ENCODE measurements at regions not wholly inside any gene's neighbourhood (a gene's known extent, or its start where the extent isn't known, plus 50 kb on each side); places are given as distances from the start of the nearest gene placed in this dataset.
A peak's percentile ranks its signal among the peaks of the same experiment; 100 is the strongest.

DNA sequence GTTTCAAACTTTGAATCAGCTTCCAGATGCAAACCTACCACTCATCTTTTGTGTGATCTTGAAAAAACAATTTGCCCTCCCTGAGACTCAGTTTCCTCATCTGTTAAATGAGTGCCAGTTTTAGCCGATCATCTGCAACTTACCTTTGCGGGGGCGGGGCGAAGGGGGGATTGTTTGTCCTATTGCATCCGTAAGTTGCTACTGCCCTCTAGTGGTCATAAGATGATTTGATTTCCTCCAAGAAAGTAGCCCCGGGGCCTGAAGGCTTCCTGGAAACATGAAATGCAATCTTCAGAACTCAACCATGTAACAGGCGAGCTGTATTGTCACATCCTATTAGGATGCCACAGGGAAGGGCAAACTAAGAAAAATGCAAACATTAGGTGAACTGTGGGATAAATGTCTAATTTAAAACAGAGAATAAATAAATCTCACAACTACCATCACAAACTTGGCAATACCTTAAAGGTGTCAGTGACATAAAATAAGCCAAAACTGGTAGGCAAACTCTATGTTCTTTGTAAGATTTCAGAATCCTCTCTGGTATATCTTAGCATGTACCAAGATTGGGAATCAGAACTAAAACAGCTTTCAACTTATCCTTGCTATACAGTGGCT, 63.5 kb upstream of the CLDN18 start:
- no peaks in the 10 kb centered on the region for H3K4me1 ChIP-seq (ENCODE audit: control insufficient read depth, insufficient read depth, low read length)
- no peak overlapping the region for H3K4me3 Mint-ChIP-seq
- H3K27me3 Mint-ChIP-seq (ENCODE audit: insufficient read depth) = peaks cover 41% of the 10 kb centered on the region
- H3K4me1 Mint-ChIP-seq = peaks cover 8% of the 10 kb centered on the region
- no peak overlapping the region for H3K9ac ChIP-seq (ENCODE audit: extremely low read depth, low read length, poor library complexity, severe bottlenecking)
- H3K4me3 ChIP-seq (ENCODE audit: low read length) = no peak overlapping the region
- H3K9me3 ChIP-seq (ENCODE audit: control insufficient read depth, low read length) = peaks cover 12% of the 10 kb centered on the region
- peak; percentile 85 for DNase-seq
- TF ChIP-seq, protein P1, sequence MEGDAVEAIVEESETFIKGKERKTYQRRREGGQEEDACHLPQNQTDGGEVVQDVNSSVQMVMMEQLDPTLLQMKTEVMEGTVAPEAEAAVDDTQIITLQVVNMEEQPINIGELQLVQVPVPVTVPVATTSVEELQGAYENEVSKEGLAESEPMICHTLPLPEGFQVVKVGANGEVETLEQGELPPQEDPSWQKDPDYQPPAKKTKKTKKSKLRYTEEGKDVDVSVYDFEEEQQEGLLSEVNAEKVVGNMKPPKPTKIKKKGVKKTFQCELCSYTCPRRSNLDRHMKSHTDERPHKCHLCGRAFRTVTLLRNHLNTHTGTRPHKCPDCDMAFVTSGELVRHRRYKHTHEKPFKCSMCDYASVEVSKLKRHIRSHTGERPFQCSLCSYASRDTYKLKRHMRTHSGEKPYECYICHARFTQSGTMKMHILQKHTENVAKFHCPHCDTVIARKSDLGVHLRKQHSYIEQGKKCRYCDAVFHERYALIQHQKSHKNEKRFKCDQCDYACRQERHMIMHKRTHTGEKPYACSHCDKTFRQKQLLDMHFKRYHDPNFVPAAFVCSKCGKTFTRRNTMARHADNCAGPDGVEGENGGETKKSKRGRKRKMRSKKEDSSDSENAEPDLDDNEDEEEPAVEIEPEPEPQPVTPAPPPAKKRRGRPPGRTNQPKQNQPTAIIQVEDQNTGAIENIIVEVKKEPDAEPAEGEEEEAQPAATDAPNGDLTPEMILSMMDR (conservative IDR thresholded peaks at IDR 0.05) = peak; percentile 89
- H3K27me3 ChIP-seq (ENCODE audit: control insufficient read depth, insufficient read depth, low read length, poor library complexity, severe bottlenecking) = peaks cover 12% of the 10 kb centered on the region
- H3K9me3 Mint-ChIP-seq = peaks cover 9% of the 10 kb centered on the region
- no peak overlapping the region for H3K27ac Mint-ChIP-seq
- no peaks in the 10 kb centered on the region for H3K36me3 ChIP-seq (ENCODE audit: control insufficient read depth, insufficient read depth, low read length)
- H3K27ac ChIP-seq (ENCODE audit: low read depth, low read length) = no peak overlapping the region
- H3K36me3 Mint-ChIP-seq (ENCODE audit: low read depth) = no peaks in the 10 kb centered on the region
- WGBS, 2 experiments (ENCODE audit: insufficient coverage in 1 of 2, insufficient read length in 1 of 2) = 11 to 20% methylated on average over 4 to 7 of the region's 7 CpGs

GRCh38 chr3:137947117-137947516, 62.8 kb upstream of the CLDN18 start:
- peaks cover 15% of the 10 kb centered on the region for H3K9me3 Mint-ChIP-seq

GRCh38 chr3:137948400-137949072, 61.4 kb upstream of the CLDN18 start:
- no peaks in the 10 kb centered on the region for H3K4me1 ChIP-seq (ENCODE audit: control insufficient read depth, insufficient read depth, low read length)
- no peak overlapping the region for H3K4me3 Mint-ChIP-seq
- H3K4me3 ChIP-seq (ENCODE audit: low read length) = no peak overlapping the region
- peaks cover 18% of the 10 kb centered on the region for H3K9me3 ChIP-seq (ENCODE audit: control insufficient read depth, low read length)
- H3K4me1 Mint-ChIP-seq = peaks cover 10% of the 10 kb centered on the region
- no peaks in the 10 kb centered on the region for H3K36me3 Mint-ChIP-seq (ENCODE audit: low read depth)
- H3K27me3 Mint-ChIP-seq (ENCODE audit: insufficient read depth) = peaks cover 36% of the 10 kb centered on the region
- H3K27ac Mint-ChIP-seq = no peak overlapping the region
- H3K9ac ChIP-seq (ENCODE audit: extremely low read depth, low read length, poor library complexity, severe bottlenecking) = no peak overlapping the region
- peaks cover 23% of the 10 kb centered on the region for H3K9me3 Mint-ChIP-seq
- H3K27ac ChIP-seq (ENCODE audit: low read depth, low read length) = no peak overlapping the region
- H3K27me3 ChIP-seq (ENCODE audit: control insufficient read depth, insufficient read depth, low read length, poor library complexity, severe bottlenecking) = peaks cover 5% of the 10 kb centered on the region
- WGBS, 2 experiments (ENCODE audit: insufficient coverage in 1 of 2, insufficient read length in 1 of 2) = 79 to 87% methylated on average over 3 of the region's 3 CpGs
- H3K36me3 ChIP-seq (ENCODE audit: control insufficient read depth, insufficient read depth, low read length) = no peaks in the 10 kb centered on the region
- TF ChIP-seq, protein P1 (conservative IDR thresholded peaks at IDR 0.05) = no peak
- no peak for DNase-seq

More at GRCh38 chr3:137947117-137947516, 62.8 kb upstream of the CLDN18 start:
- TF ChIP-seq, protein P1 (conservative IDR thresholded peaks at IDR 0.05) = no peak
- Histone ChIP-seq H3K27ac (ENCODE audit: low read depth, low read length) (no peak overlapping the region), H3K4me1 (ENCODE audit: control insufficient read depth, insufficient read depth, low read length) (no peaks in the 10 kb centered on the region), H3K27me3 (ENCODE audit: control insufficient read depth, insufficient read depth, low read length, poor library complexity, severe bottlenecking) (peaks cover 10% of the 10 kb centered on the region), H3K36me3 (ENCODE audit: control insufficient read depth, insufficient read depth, low read length) (no peaks in the 10 kb centered on the region), H3K9me3 (ENCODE audit: control insufficient read depth, low read length) (peaks cover 12% of the 10 kb centered on the region), H3K9ac (ENCODE audit: extremely low read depth, low read length, poor library complexity, severe bottlenecking) (no peak overlapping the region), H3K4me3 (ENCODE audit: low read length) (no peak overlapping the region)
- Mint-ChIP-seq H3K4me1 (peaks cover 8% of the 10 kb centered on the region), H3K27ac (no peak overlapping the region), H3K27me3 (ENCODE audit: insufficient read depth) (peaks cover 43% of the 10 kb centered on the region), H3K36me3 (ENCODE audit: low read depth) (no peaks in the 10 kb centered on the region), H3K4me3 (no peak overlapping the region)
- WGBS, 2 experiments (ENCODE audit: insufficient coverage in 1 of 2, insufficient read length in 1 of 2) = 95 to 100% methylated on average over 1 to 2 of the region's 2 CpGs
- no peak for DNase-seq
